Sciatic nerve (tissue), 2 donors: ENCODE measurements at regions not wholly inside any gene's neighbourhood (a gene's known extent, or its start where the extent isn't known, plus 50 kb on each side); places are given as distances from the start of the nearest gene placed in this dataset.

Experiments used
- ATAC-seq: fragments of 200-7000 bp; cut with Tn5 transposase; one replicate; pipeline ENCODE4 v1.9.1; 2020; ENCODE audit warnings: mild to moderate bottlenecking, moderate library complexity
- DNase-seq: peaks from one replicate; pipeline ENCODE4 v3.0.0-alpha.2; 2020; ENCODE audit warnings: low spot score
- intact Hi-C: fragments of 100-400 bp; cut with DNase I; formaldehyde crosslinking; loops from one replicate; pipeline ENCODE4 v1.14.2; 2022
- donor health status: DM: no; HTN: no; CAD: no.
- donor health status: DM: no; HTN: no; CAD: no.

DNA sequence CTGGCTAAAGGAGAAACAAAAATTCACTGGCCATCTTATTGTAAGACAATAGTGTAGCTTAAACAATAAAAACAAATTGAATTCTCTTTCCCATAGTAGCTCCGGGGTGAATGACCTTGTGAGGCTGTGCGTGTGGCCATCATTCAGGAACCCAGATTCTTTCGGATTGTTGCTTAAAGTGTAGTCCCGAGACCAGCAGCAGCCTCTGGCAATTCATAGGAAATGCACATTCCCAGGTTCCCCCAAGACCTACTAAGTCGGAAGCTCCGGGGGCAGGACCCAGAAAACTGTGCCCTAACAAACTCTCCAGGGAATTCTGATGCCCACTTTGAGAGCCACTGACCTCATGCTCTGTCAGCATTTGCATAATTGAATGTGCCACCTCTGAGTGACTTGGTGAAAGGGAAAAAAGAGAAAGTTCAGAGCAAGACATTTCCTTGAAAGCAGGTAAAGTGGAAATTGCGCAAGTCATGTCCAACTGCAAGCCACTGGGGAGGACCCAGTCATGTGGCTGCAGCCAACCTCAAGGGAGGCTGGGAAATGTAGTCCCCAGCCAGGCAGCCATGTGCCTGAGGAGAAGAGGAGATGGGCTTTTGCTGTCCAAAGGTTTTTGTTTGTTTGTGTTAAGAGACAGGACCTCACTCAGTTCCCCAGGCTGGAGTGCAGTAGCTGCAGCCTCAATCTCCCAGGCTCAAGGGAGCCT, 50.7 kb upstream of the PNMA8B start:
- ATAC-seq: peak; percentile 65
- intact Hi-C loops: no loop called here
- peak; percentile 63 for DNase-seq

DNA sequence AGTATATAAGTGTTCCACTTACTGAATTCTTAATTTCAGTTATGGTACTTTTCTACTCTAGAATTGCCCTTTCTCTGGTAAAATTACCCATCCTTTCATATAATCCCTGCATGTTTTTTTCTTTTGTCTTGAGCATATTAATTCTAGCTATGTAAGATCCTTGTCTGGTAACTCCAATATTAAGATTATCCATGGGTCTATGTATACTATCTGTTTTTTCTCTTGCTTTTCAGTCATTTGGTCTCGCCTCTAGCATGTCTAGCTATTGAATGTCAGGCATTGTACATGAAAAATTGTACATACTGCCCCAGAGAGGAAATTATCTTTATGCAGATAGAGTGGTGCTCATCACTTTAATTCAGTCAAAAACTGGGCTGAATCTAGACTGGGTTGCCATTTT, 50.4 kb upstream of the CALM3 start:
- DNase-seq (no peak), ATAC-seq (no peak)
- intact Hi-C loops: no loop called here

- ATAC-seq (peak; percentile 51), DNase-seq (no peak)
- intact Hi-C loops: no loop called here
These were observed 50.0 kb upstream of the CALM3 start for GRCh38 chr19:46551164-46551563.
